ENCODE measurements at regions not wholly inside any gene's neighbourhood (a gene's known extent, or its start where the extent isn't known, plus 50 kb on each side); places are given as distances from the start of the nearest gene placed in this dataset.

DNA sequence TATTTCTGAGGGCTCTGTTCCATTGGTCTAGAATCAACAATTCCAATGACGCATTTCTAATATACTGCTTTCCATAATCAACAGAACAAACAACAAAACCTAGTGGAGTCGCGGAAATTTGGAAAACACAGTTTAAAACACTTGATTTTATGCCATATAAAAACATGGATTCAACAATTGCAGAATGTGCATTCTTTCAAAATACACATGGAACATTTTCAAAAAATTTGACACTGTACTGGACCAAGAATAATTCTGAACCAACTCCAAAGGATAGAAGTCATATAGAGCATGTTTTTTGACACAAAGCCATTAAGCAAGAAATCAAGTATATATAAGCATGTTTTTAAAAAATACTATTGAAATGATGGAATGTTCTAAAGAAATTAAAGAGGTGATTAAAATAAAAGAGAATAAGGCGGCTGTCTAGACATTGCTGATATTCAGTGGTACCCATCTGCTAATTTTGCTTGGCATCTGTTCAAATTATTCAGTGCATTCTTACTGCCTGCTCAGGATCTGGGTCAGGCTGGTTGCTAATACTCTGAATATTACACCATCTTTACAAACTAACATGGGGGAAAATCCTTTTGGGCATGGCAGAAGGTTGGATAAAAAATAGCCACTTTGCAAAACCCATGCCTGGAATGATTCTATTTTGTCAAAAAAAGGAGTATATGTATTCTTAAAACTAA, 221.3 kb downstream of the NPR3 start:
- TF ChIP-seq, protein P1, sequence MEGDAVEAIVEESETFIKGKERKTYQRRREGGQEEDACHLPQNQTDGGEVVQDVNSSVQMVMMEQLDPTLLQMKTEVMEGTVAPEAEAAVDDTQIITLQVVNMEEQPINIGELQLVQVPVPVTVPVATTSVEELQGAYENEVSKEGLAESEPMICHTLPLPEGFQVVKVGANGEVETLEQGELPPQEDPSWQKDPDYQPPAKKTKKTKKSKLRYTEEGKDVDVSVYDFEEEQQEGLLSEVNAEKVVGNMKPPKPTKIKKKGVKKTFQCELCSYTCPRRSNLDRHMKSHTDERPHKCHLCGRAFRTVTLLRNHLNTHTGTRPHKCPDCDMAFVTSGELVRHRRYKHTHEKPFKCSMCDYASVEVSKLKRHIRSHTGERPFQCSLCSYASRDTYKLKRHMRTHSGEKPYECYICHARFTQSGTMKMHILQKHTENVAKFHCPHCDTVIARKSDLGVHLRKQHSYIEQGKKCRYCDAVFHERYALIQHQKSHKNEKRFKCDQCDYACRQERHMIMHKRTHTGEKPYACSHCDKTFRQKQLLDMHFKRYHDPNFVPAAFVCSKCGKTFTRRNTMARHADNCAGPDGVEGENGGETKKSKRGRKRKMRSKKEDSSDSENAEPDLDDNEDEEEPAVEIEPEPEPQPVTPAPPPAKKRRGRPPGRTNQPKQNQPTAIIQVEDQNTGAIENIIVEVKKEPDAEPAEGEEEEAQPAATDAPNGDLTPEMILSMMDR (IDR thresholded peaks at IDR 0.05; ENCODE audit: low read depth, low read length, missing input control): no peak
- no peak for TF ChIP-seq EGR1 (IDR thresholded peaks at IDR 0.05; ENCODE audit: low read depth in 2 of 2)
- no peak overlapping the region for H3K9ac ChIP-seq (ENCODE audit: low read depth in 1 of 2, low read length in 2 of 2)
- no peaks in the 10 kb centered on the region for H3K36me3 ChIP-seq (ENCODE audit: control insufficient read depth in 4 of 4, insufficient read depth in 3 of 4, low read depth in 1 of 4, low read length in 3 of 4)
- no peak overlapping the region for H3K27ac ChIP-seq (ENCODE audit: low read depth in 1 of 2, low read length in 2 of 2)
- H3K27me3 ChIP-seq (ENCODE audit: control insufficient read depth in 4 of 4, insufficient read depth in 4 of 4, low read length in 3 of 4): no peaks in the 10 kb centered on the region
- H3K4me3 ChIP-seq (ENCODE audit: low read depth in 1 of 3, low read length in 3 of 3): no peak overlapping the region
- WGBS: 77% methylated on average over 4 of the region's 4 CpGs
- H3K4me1 ChIP-seq (ENCODE audit: control insufficient read depth in 4 of 4, insufficient read depth in 4 of 4, low read length in 3 of 4): peaks cover 2 to 8% (median 4%) of the 10 kb centered on the region in 4 donors
- no peaks in the 10 kb centered on the region for H3K9me3 ChIP-seq (ENCODE audit: control insufficient read depth in 4 of 4, low read length in 3 of 4)
- no peak for DNase-seq (ENCODE audit: low spot score)

DNA sequence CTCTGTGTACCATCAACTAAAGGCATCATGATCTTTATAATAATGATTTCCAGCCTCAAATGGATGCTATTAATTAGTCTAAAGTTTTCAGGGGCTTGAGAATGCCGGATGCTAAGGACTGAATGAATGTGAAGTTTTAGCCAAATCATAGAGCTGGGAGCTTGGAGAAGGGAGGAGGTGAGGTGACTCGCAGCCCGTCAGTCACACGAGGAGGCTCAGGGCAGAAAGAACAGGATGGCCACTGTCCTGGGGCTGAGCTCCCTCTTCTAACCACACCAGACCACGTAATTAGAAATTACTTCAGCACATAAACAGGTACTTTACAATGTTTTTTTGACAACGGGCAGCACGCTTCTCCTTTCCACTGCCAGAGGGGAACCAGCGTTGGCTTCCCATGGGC, 222.6 kb downstream of the NPR3 start:
- WGBS: 91% methylated on average over 8 of the region's 8 CpGs
- Histone ChIP-seq H3K27me3 (ENCODE audit: control insufficient read depth in 4 of 4, insufficient read depth in 4 of 4, low read length in 3 of 4) (no peaks in the 10 kb centered on the region), H3K4me3 (ENCODE audit: low read depth in 1 of 3, low read length in 3 of 3) (no peak overlapping the region), H3K4me1 (ENCODE audit: control insufficient read depth in 4 of 4, insufficient read depth in 4 of 4, low read length in 3 of 4) (peaks cover 2 to 8% (median 4%) of the 10 kb centered on the region in 4 donors), H3K36me3 (ENCODE audit: control insufficient read depth in 4 of 4, insufficient read depth in 3 of 4, low read depth in 1 of 4, low read length in 3 of 4) (no peaks in the 10 kb centered on the region), H3K9ac (ENCODE audit: low read depth in 1 of 2, low read length in 2 of 2) (no peak overlapping the region), H3K9me3 (ENCODE audit: control insufficient read depth in 4 of 4, low read length in 3 of 4) (no peaks in the 10 kb centered on the region), H3K27ac (ENCODE audit: low read depth in 1 of 2, low read length in 2 of 2) (no peak overlapping the region)
- no peak for DNase-seq (ENCODE audit: low spot score)
- TF ChIP-seq RXRA (IDR thresholded peaks at IDR 0.05): no peak
- TF ChIP-seq, protein P1 (IDR thresholded peaks at IDR 0.05; ENCODE audit: low read depth, low read length, missing input control): no peak
- TF ChIP-seq FOXA2 (IDR thresholded peaks at IDR 0.05): no peak
- TF ChIP-seq EGR1 (IDR thresholded peaks at IDR 0.05; ENCODE audit: low read depth in 2 of 2): no peak
- no peak for TF ChIP-seq RAD21 (IDR thresholded peaks at IDR 0.05)
- no peak for TF ChIP-seq GABPA (IDR thresholded peaks at IDR 0.05 in 1 of 2, conservative IDR thresholded peaks at IDR 0.05 in 1 of 2)
- no peak for TF ChIP-seq JUND (IDR thresholded peaks at IDR 0.05)
- TF ChIP-seq FOXA1 (IDR thresholded peaks at IDR 0.05): no peak
- no peak for TF ChIP-seq HNF4G (IDR thresholded peaks at IDR 0.05)
- TF ChIP-seq, protein P2, sequence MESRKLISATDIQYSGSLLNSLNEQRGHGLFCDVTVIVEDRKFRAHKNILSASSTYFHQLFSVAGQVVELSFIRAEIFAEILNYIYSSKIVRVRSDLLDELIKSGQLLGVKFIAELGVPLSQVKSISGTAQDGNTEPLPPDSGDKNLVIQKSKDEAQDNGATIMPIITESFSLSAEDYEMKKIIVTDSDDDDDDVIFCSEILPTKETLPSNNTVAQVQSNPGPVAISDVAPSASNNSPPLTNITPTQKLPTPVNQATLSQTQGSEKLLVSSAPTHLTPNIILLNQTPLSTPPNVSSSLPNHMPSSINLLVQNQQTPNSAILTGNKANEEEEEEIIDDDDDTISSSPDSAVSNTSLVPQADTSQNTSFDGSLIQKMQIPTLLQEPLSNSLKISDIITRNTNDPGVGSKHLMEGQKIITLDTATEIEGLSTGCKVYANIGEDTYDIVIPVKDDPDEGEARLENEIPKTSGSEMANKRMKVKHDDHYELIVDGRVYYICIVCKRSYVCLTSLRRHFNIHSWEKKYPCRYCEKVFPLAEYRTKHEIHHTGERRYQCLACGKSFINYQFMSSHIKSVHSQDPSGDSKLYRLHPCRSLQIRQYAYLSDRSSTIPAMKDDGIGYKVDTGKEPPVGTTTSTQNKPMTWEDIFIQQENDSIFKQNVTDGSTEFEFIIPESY (IDR thresholded peaks at IDR 0.05): no peak
- TF ChIP-seq TAF1 (conservative IDR thresholded peaks at IDR 0.05): no peak
- TF ChIP-seq, protein P3, sequence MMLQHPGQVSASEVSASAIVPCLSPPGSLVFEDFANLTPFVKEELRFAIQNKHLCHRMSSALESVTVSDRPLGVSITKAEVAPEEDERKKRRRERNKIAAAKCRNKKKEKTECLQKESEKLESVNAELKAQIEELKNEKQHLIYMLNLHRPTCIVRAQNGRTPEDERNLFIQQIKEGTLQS (IDR thresholded peaks at IDR 0.05): no peak
- TF ChIP-seq, protein P4, sequence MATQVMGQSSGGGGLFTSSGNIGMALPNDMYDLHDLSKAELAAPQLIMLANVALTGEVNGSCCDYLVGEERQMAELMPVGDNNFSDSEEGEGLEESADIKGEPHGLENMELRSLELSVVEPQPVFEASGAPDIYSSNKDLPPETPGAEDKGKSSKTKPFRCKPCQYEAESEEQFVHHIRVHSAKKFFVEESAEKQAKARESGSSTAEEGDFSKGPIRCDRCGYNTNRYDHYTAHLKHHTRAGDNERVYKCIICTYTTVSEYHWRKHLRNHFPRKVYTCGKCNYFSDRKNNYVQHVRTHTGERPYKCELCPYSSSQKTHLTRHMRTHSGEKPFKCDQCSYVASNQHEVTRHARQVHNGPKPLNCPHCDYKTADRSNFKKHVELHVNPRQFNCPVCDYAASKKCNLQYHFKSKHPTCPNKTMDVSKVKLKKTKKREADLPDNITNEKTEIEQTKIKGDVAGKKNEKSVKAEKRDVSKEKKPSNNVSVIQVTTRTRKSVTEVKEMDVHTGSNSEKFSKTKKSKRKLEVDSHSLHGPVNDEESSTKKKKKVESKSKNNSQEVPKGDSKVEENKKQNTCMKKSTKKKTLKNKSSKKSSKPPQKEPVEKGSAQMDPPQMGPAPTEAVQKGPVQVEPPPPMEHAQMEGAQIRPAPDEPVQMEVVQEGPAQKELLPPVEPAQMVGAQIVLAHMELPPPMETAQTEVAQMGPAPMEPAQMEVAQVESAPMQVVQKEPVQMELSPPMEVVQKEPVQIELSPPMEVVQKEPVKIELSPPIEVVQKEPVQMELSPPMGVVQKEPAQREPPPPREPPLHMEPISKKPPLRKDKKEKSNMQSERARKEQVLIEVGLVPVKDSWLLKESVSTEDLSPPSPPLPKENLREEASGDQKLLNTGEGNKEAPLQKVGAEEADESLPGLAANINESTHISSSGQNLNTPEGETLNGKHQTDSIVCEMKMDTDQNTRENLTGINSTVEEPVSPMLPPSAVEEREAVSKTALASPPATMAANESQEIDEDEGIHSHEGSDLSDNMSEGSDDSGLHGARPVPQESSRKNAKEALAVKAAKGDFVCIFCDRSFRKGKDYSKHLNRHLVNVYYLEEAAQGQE (IDR thresholded peaks at IDR 0.05): no peak
- TF ChIP-seq, protein P5, sequence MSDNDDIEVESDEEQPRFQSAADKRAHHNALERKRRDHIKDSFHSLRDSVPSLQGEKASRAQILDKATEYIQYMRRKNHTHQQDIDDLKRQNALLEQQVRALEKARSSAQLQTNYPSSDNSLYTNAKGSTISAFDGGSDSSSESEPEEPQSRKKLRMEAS (IDR thresholded peaks at IDR 0.05): no peak
